ENCODE measurements at regions not wholly inside any gene's neighbourhood (a gene's known extent, or its start where the extent isn't known, plus 50 kb on each side); places are given as distances from the start of the nearest gene placed in this dataset.

DNA sequence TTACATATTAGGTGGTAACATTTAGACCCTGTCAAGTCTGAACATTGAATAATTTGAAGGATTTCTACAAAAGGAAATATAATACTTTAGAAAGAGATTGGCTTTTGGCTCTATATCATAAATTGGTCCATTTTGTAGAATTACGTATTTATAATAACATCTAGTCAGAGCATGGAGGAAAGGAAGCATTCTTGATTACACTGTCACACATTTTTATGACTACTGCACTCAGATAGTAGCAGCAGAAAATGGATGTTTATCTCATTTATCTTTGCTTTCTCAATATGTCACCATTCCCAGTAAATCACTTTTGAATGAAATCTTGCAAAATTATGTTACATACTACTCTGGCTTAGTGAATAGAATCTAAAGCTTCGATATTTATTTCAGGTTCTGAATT is 1234.6 kb downstream of the CDY2B start:
- TF ChIP-seq POLR2AphosphoS5 (IDR thresholded peaks at IDR 0.05) (no peak), EP300 (IDR thresholded peaks at IDR 0.05) (no peak)

All from suprapubic skin (tissue), 4 donors.